Smooth muscle cell (in vitro differentiated cells): ENCODE measurements at regions not wholly inside any gene's neighbourhood (a gene's known extent, or its start where the extent isn't known, plus 50 kb on each side); places are given as distances from the start of the nearest gene placed in this dataset.

Experiments used
- DNase-seq: peaks from one replicate; lab custom pipeline; 2025; ENCODE audit not compliant: unreplicated experiment; lab: John Stamatoyannopoulos, UW
- H2AFZ ChIP-seq: fragments of 200-600 bp; sonication (generic); 2 replicates; pipeline ENCODE4 v1.6.0; 2016; ENCODE audit warnings: antibody characterized with exemption, low read depth, mild to moderate bottlenecking
- H3F3A ChIP-seq: fragments of 200-600 bp; sonication (generic); 2 replicates; pipeline ENCODE4 v1.6.0; 2017; ENCODE audit warnings: antibody characterized with exemption, low read depth
- H3K27ac ChIP-seq: fragments of 200-600 bp; sonication (generic); 2 replicates; pipeline ENCODE4 v1.5.1; 2016; ENCODE audit warnings: low read depth, mild to moderate bottlenecking
- H3K27me3 ChIP-seq: fragments of 200-600 bp; sonication (generic); 2 replicates; pipeline ENCODE4 v1.6.1; 2016; ENCODE audit warnings: low read depth, mild to moderate bottlenecking
- H3K36me3 ChIP-seq: fragments of 200-600 bp; sonication (generic); 2 replicates; pipeline ENCODE4 v1.5.1; 2016; ENCODE audit warnings: low read depth
- H3K4me1 ChIP-seq: fragments of 200-600 bp; sonication (generic); 2 replicates; pipeline ENCODE4 v1.5.1; 2016; ENCODE audit warnings: low read depth
- H3K4me2 ChIP-seq: fragments of 200-600 bp; sonication (generic); 2 replicates; pipeline ENCODE4 v1.6.0; 2016; ENCODE audit warnings: mild to moderate bottlenecking
- H3K4me3 ChIP-seq: fragments of 200-600 bp; sonication (generic); 2 replicates; pipeline ENCODE4 v1.5.1; 2016; ENCODE audit warnings: mild to moderate bottlenecking
- H3K79me2 ChIP-seq: fragments of 200-600 bp; sonication (generic); 2 replicates; pipeline ENCODE4 v1.6.0; 2016; ENCODE audit warnings: low read depth, mild to moderate bottlenecking
- H3K9ac ChIP-seq: fragments of 200-600 bp; sonication (generic); 2 replicates; pipeline ENCODE4 v1.6.0; 2016; ENCODE audit warnings: low read depth
- H3K9me3 ChIP-seq: fragments of 200-600 bp; sonication (generic); replicated peaks from 2 replicates; pipeline ENCODE4 v1.5.1; 2016; ENCODE audit warnings: low read depth
- H4K20me1 ChIP-seq: fragments of 200-600 bp; sonication (generic); 2 replicates; pipeline ENCODE4 v1.6.0; 2016; ENCODE audit warnings: low read depth
- CTCF ChIP-seq: fragments of 200-600 bp; sonication (generic); IDR thresholded peaks from 2 replicates; pipeline ENCODE4 v1.5.1; 2017; ENCODE audit warnings: borderline replicate concordance, mild to moderate bottlenecking, antibody characterized with exemption; ENCODE audit not compliant: insufficient read depth, poor library complexity, severe bottlenecking
- whole genome bisulfite sequencing: methylation state at CpG from one replicate; pipeline ENCODE4 v1.1.7; 2016; ENCODE audit warnings: low lambda C conversion rate; 5-methylcytosine and 5-hydroxymethylcytosine counted together

- Histone ChIP-seq H3K4me1 (no peaks in the 10 kb centered on the region), H3K4me2 (peak overlapping the region; percentile 0), H3F3A (no peaks in the 10 kb centered on the region), H4K20me1 (peaks cover 6% of the 10 kb centered on the region), H3K27ac (no peak overlapping the region), H3K9me3 (no peaks in the 10 kb centered on the region), H2AFZ (no peak overlapping the region), H3K27me3 (peaks cover 28% of the 10 kb centered on the region), H3K79me2 (no peaks in the 10 kb centered on the region), H3K36me3 (no peaks in the 10 kb centered on the region), H3K9ac (no peak overlapping the region), H3K4me3 (no peak overlapping the region)
- 53% methylated on average over 13 of the region's 16 CpGs for WGBS
- peak; percentile 38 for TF ChIP-seq CTCF
- DNase-seq = no peak
These were observed 98.2 kb upstream of the PRKX start for GRCh38 chrX:3811331-3812311.

- 65% methylated on average over 4 of the region's 4 CpGs for WGBS
- DNase-seq = no peak
- no peaks in the 10 kb centered on the region for H3K79me2 ChIP-seq
- H3K4me1 ChIP-seq = no peaks in the 10 kb centered on the region
- H3F3A ChIP-seq = no peaks in the 10 kb centered on the region
- H2AFZ ChIP-seq = no peak overlapping the region
- H3K4me3 ChIP-seq = no peak overlapping the region
- H3K36me3 ChIP-seq = no peaks in the 10 kb centered on the region
- H3K9ac ChIP-seq = no peak overlapping the region
- peaks cover 31% of the 10 kb centered on the region for H3K27me3 ChIP-seq
- TF ChIP-seq CTCF = no peak
- H4K20me1 ChIP-seq = peaks cover 6% of the 10 kb centered on the region
- H3K27ac ChIP-seq = no peak overlapping the region
- H3K9me3 ChIP-seq = no peaks in the 10 kb centered on the region
- no peak overlapping the region for H3K4me2 ChIP-seq
These were observed 94.5 kb upstream of the PRKX start for GRCh38 chrX:3807906-3808305.

- H3K36me3 ChIP-seq = no peaks in the 10 kb centered on the region
- peaks cover 6% of the 10 kb centered on the region for H4K20me1 ChIP-seq
- H3K27ac ChIP-seq = no peak overlapping the region
- DNase-seq = no peak
- H3F3A ChIP-seq = no peaks in the 10 kb centered on the region
- H3K4me2 ChIP-seq = no peak overlapping the region
- H3K9me3 ChIP-seq = no peaks in the 10 kb centered on the region
- no peaks in the 10 kb centered on the region for H3K4me1 ChIP-seq
- H2AFZ ChIP-seq = no peak overlapping the region
- WGBS = 55% methylated on average over 10 of the region's 10 CpGs
- H3K27me3 ChIP-seq = peaks cover 31% of the 10 kb centered on the region
- H3K4me3 ChIP-seq = no peak overlapping the region
- no peak for TF ChIP-seq CTCF
- no peak overlapping the region for H3K9ac ChIP-seq
- no peaks in the 10 kb centered on the region for H3K79me2 ChIP-seq
These were observed 93.2 kb upstream of the PRKX start for GRCh38 chrX:3806630-3807029.
